K562 (cell line): ENCODE measurements at regions not wholly inside any gene's neighbourhood (a gene's known extent, or its start where the extent isn't known, plus 50 kb on each side); places are given as distances from the start of the nearest gene placed in this dataset.

Source experiments
- E2F3 ChIP-seq: fragments of 250-450 bp; sonication (Bioruptor Pico); IDR thresholded peaks from 2 replicates; pipeline ENCODE4 v1.4.0; 2020; ENCODE audit warnings: mild to moderate bottlenecking
- ELF4 ChIP-seq: fragments of 450-650 bp; formaldehyde crosslinking; IDR thresholded peaks from 2 replicates; pipeline ENCODE4 v1.4.0; 2022; ENCODE audit warnings: missing genetic modification characterization
- FOXA3 ChIP-seq, 2 experiments: fragments of 450-650 bp in 1 of 2; sonication (generic) in 1 of 2; formaldehyde crosslinking; IDR thresholded peaks in 1 of 2; conservative IDR thresholded peaks in 1 of 2; 2 replicates each; pipeline versions ENCODE4 v1.4.0 to v1.8.0; 2020 to 2022; ENCODE audit warnings: mild to moderate bottlenecking in 2 of 2, missing genetic modification reagents in 1 of 2
- HMG20B ChIP-seq: fragments of 250-450 bp; sonication (Bioruptor Pico); IDR thresholded peaks from 2 replicates; pipeline ENCODE4 v1.5.0; 2021; ENCODE audit warnings: mild to moderate bottlenecking
- SMARCA5 ChIP-seq: fragments of 450-650 bp; IDR thresholded peaks from 2 replicates; pipeline ENCODE4 v1.6.1; 2016
- SMC3 ChIP-seq: conservative IDR thresholded peaks from 2 replicates; pipeline ENCODE4 v1.6.1; 2011; ENCODE audit warnings: low read depth, low read length, improper control_type of control experiment; ENCODE audit not compliant: insufficient read depth
- ZC3H4 ChIP-seq: sonication (generic); formaldehyde crosslinking; IDR thresholded peaks from 2 replicates; pipeline ENCODE4 v1.9.0; 2021; ENCODE audit warnings: missing genetic modification reagents, borderline replicate concordance
- TF ChIP-seq, protein P1 (sequence below), 3 experiments: IDR thresholded peaks in 2 of 3; conservative IDR thresholded peaks in 1 of 3; 2 replicates each; pipeline ENCODE4 v1.5.1; 2011 to 2012; ENCODE audit warnings: low read length in 3 of 3, mild to moderate bottlenecking in 3 of 3, control low read depth in 2 of 3, improper control_type of control experiment in 1 of 3, inconsistent platforms in 1 of 3, low read depth in 1 of 3, mixed read lengths in 1 of 3, moderate library complexity in 1 of 3; ENCODE audit not compliant: insufficient read depth in 2 of 3
- TF ChIP-seq, protein P2 (sequence below), 2 experiments: fragments of 450-650 bp in 1 of 2; sonication (generic) in 1 of 2; formaldehyde crosslinking in 1 of 2; IDR thresholded peaks in 1 of 2; conservative IDR thresholded peaks in 1 of 2; 2 replicates each; pipeline versions ENCODE4 v1.6.1 to v1.8.1; 2016 to 2023; ENCODE audit warnings: mild to moderate bottlenecking in 2 of 2, moderate library complexity in 2 of 2, inconsistent platforms in 1 of 2, missing genetic modification reagents in 1 of 2
- TF ChIP-seq, protein P3 (sequence below), 2 experiments: fragments of 450-650 bp; formaldehyde crosslinking in 1 of 2; IDR thresholded peaks; 2 replicates each; pipeline versions ENCODE4 v1.4.0 to v1.6.1; 2014 to 2020; ENCODE audit warnings: mild to moderate bottlenecking in 2 of 2, borderline replicate concordance in 1 of 2, low read depth in 1 of 2
- TF ChIP-seq, protein P4 (sequence below): fragments of 450-650 bp; formaldehyde crosslinking; IDR thresholded peaks from 2 replicates; pipeline ENCODE4 v1.4.0; 2020; ENCODE audit warnings: mild to moderate bottlenecking, moderate library complexity
- TF ChIP-seq, protein P5 (sequence below): fragments of 250-450 bp; sonication (Bioruptor Pico); IDR thresholded peaks from 2 replicates; pipeline ENCODE4 v1.8.0; 2022; ENCODE audit warnings: moderate library complexity, mild to moderate bottlenecking, inconsistent platforms

DNA sequence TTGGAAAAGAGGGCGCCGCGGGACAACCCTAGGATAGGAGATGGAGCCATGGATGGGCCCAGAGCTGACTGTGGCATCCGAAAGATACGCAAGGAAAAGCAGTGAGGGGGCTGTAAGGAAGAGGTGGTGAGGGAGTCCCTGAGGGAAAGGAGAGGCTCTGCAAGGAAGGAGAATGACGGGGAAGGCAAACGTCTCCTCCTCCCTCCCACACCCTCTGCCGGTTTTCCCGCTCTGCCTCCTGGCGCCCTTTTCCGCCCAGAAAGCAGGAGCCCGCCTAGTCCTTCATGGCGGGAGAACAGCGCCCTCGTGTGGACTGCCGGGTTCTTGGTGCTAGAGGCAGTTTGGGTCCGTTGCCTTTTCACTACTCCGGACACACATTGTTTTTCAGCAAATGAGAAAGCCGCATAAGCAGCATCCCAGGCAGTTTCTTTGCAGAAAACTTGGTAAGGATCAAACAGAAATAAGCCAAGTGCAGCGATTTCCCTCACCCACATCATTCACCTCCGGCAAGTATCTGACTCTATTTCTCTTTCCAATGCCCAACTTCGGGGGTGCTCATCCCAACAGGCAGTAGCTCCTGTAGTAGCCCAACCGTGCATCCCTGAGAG, 200.4 kb downstream of the INO80D start (continued):
- TF ChIP-seq, protein P1, sequence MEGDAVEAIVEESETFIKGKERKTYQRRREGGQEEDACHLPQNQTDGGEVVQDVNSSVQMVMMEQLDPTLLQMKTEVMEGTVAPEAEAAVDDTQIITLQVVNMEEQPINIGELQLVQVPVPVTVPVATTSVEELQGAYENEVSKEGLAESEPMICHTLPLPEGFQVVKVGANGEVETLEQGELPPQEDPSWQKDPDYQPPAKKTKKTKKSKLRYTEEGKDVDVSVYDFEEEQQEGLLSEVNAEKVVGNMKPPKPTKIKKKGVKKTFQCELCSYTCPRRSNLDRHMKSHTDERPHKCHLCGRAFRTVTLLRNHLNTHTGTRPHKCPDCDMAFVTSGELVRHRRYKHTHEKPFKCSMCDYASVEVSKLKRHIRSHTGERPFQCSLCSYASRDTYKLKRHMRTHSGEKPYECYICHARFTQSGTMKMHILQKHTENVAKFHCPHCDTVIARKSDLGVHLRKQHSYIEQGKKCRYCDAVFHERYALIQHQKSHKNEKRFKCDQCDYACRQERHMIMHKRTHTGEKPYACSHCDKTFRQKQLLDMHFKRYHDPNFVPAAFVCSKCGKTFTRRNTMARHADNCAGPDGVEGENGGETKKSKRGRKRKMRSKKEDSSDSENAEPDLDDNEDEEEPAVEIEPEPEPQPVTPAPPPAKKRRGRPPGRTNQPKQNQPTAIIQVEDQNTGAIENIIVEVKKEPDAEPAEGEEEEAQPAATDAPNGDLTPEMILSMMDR (IDR thresholded peaks at IDR 0.05 in 2 of 3, conservative IDR thresholded peaks at IDR 0.05 in 1 of 3; ENCODE audit: insufficient read depth in 2 of 3, low read depth in 1 of 3, low read length in 3 of 3) = peak; percentile 77 to 90 (median 81)
- TF ChIP-seq, protein P2, sequence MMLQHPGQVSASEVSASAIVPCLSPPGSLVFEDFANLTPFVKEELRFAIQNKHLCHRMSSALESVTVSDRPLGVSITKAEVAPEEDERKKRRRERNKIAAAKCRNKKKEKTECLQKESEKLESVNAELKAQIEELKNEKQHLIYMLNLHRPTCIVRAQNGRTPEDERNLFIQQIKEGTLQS (IDR thresholded peaks at IDR 0.05) = no peak
- TF ChIP-seq, protein P2 (CRISPR knock-in tag; conservative IDR thresholded peaks at IDR 0.05) = no peak
- TF ChIP-seq FOXA3 (CRISPR knock-in tag; conservative IDR thresholded peaks at IDR 0.05 in 1 of 2, IDR thresholded peaks at IDR 0.05 in 1 of 2) = no peak
- TF ChIP-seq ELF4 (CRISPR knock-in tag) = no peak
- 0 out of 2 replicates have a peak, but pooled peaks have one; percentile 64 for TF ChIP-seq E2F3 (CRISPR knock-in tag)
- TF ChIP-seq HMG20B (CRISPR knock-in tag) = no peak
- TF ChIP-seq, protein P3, sequence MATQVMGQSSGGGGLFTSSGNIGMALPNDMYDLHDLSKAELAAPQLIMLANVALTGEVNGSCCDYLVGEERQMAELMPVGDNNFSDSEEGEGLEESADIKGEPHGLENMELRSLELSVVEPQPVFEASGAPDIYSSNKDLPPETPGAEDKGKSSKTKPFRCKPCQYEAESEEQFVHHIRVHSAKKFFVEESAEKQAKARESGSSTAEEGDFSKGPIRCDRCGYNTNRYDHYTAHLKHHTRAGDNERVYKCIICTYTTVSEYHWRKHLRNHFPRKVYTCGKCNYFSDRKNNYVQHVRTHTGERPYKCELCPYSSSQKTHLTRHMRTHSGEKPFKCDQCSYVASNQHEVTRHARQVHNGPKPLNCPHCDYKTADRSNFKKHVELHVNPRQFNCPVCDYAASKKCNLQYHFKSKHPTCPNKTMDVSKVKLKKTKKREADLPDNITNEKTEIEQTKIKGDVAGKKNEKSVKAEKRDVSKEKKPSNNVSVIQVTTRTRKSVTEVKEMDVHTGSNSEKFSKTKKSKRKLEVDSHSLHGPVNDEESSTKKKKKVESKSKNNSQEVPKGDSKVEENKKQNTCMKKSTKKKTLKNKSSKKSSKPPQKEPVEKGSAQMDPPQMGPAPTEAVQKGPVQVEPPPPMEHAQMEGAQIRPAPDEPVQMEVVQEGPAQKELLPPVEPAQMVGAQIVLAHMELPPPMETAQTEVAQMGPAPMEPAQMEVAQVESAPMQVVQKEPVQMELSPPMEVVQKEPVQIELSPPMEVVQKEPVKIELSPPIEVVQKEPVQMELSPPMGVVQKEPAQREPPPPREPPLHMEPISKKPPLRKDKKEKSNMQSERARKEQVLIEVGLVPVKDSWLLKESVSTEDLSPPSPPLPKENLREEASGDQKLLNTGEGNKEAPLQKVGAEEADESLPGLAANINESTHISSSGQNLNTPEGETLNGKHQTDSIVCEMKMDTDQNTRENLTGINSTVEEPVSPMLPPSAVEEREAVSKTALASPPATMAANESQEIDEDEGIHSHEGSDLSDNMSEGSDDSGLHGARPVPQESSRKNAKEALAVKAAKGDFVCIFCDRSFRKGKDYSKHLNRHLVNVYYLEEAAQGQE (IDR thresholded peaks at IDR 0.05; ENCODE audit: borderline replicate concordance) = peak; percentile 28; the same call in 1 of the 2 replicates
- TF ChIP-seq, protein P3 (CRISPR knock-in tag; IDR thresholded peaks at IDR 0.05; ENCODE audit: low read depth) = no peak
- TF ChIP-seq SMARCA5 = peak; percentile 57; the same call in 1 of the 2 replicates
- TF ChIP-seq, protein P4, sequence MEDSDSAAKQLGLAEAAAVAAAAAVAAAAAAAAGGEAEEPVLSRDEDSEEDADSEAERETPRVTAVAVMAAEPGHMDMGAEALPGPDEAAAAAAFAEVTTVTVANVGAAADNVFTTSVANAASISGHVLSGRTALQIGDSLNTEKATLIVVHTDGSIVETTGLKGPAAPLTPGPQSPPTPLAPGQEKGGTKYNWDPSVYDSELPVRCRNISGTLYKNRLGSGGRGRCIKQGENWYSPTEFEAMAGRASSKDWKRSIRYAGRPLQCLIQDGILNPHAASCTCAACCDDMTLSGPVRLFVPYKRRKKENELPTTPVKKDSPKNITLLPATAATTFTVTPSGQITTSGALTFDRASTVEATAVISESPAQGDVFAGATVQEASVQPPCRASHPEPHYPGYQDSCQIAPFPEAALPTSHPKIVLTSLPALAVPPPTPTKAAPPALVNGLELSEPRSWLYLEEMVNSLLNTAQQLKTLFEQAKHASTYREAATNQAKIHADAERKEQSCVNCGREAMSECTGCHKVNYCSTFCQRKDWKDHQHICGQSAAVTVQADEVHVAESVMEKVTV (CRISPR knock-in tag) = peak; percentile 59
- no peak for TF ChIP-seq ZC3H4
- peak; percentile 49 for TF ChIP-seq SMC3
- TF ChIP-seq, protein P5, sequence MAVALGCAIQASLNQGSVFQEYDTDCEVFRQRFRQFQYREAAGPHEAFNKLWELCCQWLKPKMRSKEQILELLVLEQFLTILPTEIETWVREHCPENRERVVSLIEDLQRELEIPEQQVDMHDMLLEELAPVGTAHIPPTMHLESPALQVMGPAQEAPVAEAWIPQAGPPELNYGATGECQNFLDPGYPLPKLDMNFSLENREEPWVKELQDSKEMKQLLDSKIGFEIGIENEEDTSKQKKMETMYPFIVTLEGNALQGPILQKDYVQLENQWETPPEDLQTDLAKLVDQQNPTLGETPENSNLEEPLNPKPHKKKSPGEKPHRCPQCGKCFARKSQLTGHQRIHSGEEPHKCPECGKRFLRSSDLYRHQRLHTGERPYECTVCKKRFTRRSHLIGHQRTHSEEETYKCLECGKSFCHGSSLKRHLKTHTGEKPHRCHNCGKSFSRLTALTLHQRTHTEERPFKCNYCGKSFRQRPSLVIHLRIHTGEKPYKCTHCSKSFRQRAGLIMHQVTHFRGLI (CRISPR knock-in tag) = no peak
